Retina (tissue), 1 donor: ENCODE measurements at regions not wholly inside any gene's neighbourhood (a gene's known extent, or its start where the extent isn't known, plus 50 kb on each side); places are given as distances from the start of the nearest gene placed in this dataset.

ENCODE experiments used
- DNase-seq: peaks from one replicate; pipeline ENCODE4 v3.0.0-alpha.2; 2016

- no peak for DNase-seq
Measured at GRCh38 chr13:39859898-39860297, 204.4 kb downstream of the COG6 start.

GRCh38 chr13:39862900-39863299 lies 207.4 kb downstream of the COG6 start:
- no peak for DNase-seq

GRCh38 chr13:39864221-39864620 lies 208.8 kb downstream of the COG6 start:
- no peak for DNase-seq

GRCh38 chr13:39866722-39867121 lies 211.3 kb downstream of the COG6 start:
- no peak for DNase-seq

- DNase-seq, result no peak
Measured at GRCh38 chr13:39867807-39868206, 212.3 kb downstream of the COG6 start.

GRCh38 chr13:39870197-39870747 lies 214.8 kb downstream of the COG6 start:
- DNase-seq, result no peak

- DNase-seq, result no peak
Measured at GRCh38 chr13:39874331-39875053, 219.0 kb downstream of the COG6 start.

- peak; percentile 26 for DNase-seq
Measured at GRCh38 chr13:39875111-39875987, 219.9 kb downstream of the COG6 start.

GRCh38 chr13:39876258-39876657 lies 220.8 kb downstream of the COG6 start:
- DNase-seq, result no peak

GRCh38 chr13:39877134-39877533 lies 221.7 kb downstream of the COG6 start:
- DNase-seq, result no peak

- DNase-seq, result no peak
Measured at GRCh38 chr13:39879286-39880035, 224.0 kb downstream of the COG6 start.

- DNase-seq, result no peak
Measured at GRCh38 chr13:39881383-39881782, 225.9 kb downstream of the COG6 start.

GRCh38 chr13:39881887-39882286 lies 226.4 kb downstream of the COG6 start:
- DNase-seq, result no peak

- no peak for DNase-seq
Measured at GRCh38 chr13:39884166-39884565, 228.7 kb downstream of the COG6 start.

GRCh38 chr13:39886336-39886735 lies 230.9 kb downstream of the COG6 start:
- DNase-seq, result no peak

GRCh38 chr13:39887387-39887786 lies 231.9 kb downstream of the COG6 start:
- no peak for DNase-seq

- peak; percentile 43 for DNase-seq
Measured at GRCh38 chr13:39888865-39889810, 233.7 kb downstream of the COG6 start.

- DNase-seq, result no peak
Measured at GRCh38 chr13:39890537-39890936, 235.1 kb downstream of the COG6 start.

- DNase-seq, result no peak
Measured at GRCh38 chr13:39892721-39893685, 237.5 kb downstream of the COG6 start.

GRCh38 chr13:39893808-39894207 lies 238.3 kb downstream of the COG6 start:
- no peak for DNase-seq

- no peak for DNase-seq
Measured at GRCh38 chr13:39894586-39894985, 239.1 kb downstream of the COG6 start.
